ENCODE measurements at regions not wholly inside any gene's neighbourhood (a gene's known extent, or its start where the extent isn't known, plus 50 kb on each side); places are given as distances from the start of the nearest gene placed in this dataset.

DNA sequence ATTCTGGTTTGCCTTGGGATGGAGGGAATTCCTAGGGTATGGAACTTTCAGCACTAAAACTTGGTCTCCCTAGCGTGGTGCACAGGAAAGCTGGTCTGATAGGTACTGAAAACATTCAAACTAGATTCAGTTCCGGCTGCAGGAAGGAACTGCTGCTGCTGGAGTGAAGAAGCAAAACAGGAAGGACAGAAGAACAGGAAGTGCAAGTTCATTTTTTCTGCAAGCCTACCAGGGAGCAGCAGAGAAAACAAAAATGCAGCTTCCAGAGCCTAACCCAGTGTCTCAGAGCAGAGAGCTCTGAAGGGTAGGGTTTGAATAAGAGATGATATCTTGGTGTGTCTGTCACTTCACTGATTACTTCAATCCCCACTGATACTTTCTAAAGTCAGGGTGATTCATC is 165.2 kb downstream of the VRK1 start:
- H3K4me3 ChIP-seq, result no peak overlapping the region
- no peak overlapping the region for H3K27ac ChIP-seq
- WGBS (ENCODE audit: low lambda C conversion rate, missing lambda C conversion rate), result 89% methylated on average over 2 of the region's 2 CpGs
- no peaks in the 10 kb centered on the region for H3K36me3 ChIP-seq (replicated peaks; ENCODE audit: insufficient read depth, low read depth)
- no peaks in the 10 kb centered on the region for H3K9me2 ChIP-seq (replicated peaks; ENCODE audit: insufficient read depth)
- H4K20me1 ChIP-seq (ENCODE audit: insufficient read depth, poor library complexity, severe bottlenecking), result no peaks in the 10 kb centered on the region
- no peak overlapping the region for H2AFZ ChIP-seq
- H3K9me3 ChIP-seq (ENCODE audit: low read depth), result no peaks in the 10 kb centered on the region
- TF ChIP-seq EZH2 (IDR thresholded peaks at IDR 0.05; ENCODE audit: borderline replicate concordance), result no peak
- TF ChIP-seq, protein P1, sequence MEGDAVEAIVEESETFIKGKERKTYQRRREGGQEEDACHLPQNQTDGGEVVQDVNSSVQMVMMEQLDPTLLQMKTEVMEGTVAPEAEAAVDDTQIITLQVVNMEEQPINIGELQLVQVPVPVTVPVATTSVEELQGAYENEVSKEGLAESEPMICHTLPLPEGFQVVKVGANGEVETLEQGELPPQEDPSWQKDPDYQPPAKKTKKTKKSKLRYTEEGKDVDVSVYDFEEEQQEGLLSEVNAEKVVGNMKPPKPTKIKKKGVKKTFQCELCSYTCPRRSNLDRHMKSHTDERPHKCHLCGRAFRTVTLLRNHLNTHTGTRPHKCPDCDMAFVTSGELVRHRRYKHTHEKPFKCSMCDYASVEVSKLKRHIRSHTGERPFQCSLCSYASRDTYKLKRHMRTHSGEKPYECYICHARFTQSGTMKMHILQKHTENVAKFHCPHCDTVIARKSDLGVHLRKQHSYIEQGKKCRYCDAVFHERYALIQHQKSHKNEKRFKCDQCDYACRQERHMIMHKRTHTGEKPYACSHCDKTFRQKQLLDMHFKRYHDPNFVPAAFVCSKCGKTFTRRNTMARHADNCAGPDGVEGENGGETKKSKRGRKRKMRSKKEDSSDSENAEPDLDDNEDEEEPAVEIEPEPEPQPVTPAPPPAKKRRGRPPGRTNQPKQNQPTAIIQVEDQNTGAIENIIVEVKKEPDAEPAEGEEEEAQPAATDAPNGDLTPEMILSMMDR (IDR thresholded peaks at IDR 0.05; ENCODE audit: poor library complexity), result no peak
- no peak for DNase-seq (ENCODE audit: low spot score)
- H3K4me2 ChIP-seq, result no peak overlapping the region
- H3K27me3 ChIP-seq, result no peaks in the 10 kb centered on the region
- H3K79me2 ChIP-seq, result no peaks in the 10 kb centered on the region
- H3K4me1 ChIP-seq (ENCODE audit: insufficient read depth), result no peaks in the 10 kb centered on the region

DNA sequence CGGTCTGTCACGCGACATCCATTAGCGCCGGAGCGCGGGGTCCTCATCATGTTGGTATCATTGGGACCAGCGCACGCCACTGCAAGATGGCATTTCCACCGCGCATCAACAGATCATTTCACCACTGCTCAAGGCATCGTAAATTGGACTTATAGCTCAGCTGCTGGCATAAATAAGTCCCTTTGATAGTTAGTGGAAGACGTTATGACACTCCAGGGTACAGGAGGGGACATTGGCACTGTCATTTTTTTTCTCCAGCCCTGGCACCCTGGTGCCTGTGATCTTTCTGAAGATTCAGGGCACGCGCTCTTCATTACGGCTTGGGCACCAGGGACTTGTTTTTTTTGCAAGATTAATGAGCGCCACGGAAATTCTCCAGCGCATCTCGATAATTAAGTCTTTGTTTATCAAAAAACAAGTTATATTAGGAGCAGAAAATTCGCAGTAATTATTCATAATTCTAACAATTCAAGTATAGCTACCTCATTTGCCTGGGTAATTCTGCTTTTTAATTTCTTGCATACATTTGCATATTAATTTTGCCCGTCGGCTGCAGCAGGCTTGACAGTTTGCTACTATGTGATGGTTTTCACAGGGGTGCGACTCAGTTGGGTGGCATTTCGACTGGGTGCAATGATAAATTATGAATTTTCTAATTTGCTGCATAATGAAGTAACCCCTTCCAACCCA is 167.7 kb downstream of the VRK1 start:
- no peak for DNase-seq (ENCODE audit: low spot score)
- H4K20me1 ChIP-seq (ENCODE audit: insufficient read depth, poor library complexity, severe bottlenecking), result no peaks in the 10 kb centered on the region
- no peaks in the 10 kb centered on the region for H3K79me2 ChIP-seq
- no peaks in the 10 kb centered on the region for H3K9me3 ChIP-seq (ENCODE audit: low read depth)
- no peak overlapping the region for H3K4me3 ChIP-seq
- no peaks in the 10 kb centered on the region for H3K9me2 ChIP-seq (replicated peaks; ENCODE audit: insufficient read depth)
- H2AFZ ChIP-seq, result no peak overlapping the region
- H3K27me3 ChIP-seq, result no peaks in the 10 kb centered on the region
- H3K4me1 ChIP-seq (ENCODE audit: insufficient read depth), result no peaks in the 10 kb centered on the region
- no peak for TF ChIP-seq EZH2phosphoT487 (IDR thresholded peaks at IDR 0.05; ENCODE audit: low read depth, severe bottlenecking, unreplicated experiment)
- TF ChIP-seq EZH2 (IDR thresholded peaks at IDR 0.05; ENCODE audit: borderline replicate concordance), result no peak
- TF ChIP-seq, protein P1 (IDR thresholded peaks at IDR 0.05; ENCODE audit: poor library complexity), result no peak
- WGBS (ENCODE audit: low lambda C conversion rate, missing lambda C conversion rate), result 96% methylated on average over 25 of the region's 25 CpGs
- no peak overlapping the region for H3K4me2 ChIP-seq
- no peak overlapping the region for H3K27ac ChIP-seq
- no peaks in the 10 kb centered on the region for H3K36me3 ChIP-seq (replicated peaks; ENCODE audit: insufficient read depth, low read depth)

DNA sequence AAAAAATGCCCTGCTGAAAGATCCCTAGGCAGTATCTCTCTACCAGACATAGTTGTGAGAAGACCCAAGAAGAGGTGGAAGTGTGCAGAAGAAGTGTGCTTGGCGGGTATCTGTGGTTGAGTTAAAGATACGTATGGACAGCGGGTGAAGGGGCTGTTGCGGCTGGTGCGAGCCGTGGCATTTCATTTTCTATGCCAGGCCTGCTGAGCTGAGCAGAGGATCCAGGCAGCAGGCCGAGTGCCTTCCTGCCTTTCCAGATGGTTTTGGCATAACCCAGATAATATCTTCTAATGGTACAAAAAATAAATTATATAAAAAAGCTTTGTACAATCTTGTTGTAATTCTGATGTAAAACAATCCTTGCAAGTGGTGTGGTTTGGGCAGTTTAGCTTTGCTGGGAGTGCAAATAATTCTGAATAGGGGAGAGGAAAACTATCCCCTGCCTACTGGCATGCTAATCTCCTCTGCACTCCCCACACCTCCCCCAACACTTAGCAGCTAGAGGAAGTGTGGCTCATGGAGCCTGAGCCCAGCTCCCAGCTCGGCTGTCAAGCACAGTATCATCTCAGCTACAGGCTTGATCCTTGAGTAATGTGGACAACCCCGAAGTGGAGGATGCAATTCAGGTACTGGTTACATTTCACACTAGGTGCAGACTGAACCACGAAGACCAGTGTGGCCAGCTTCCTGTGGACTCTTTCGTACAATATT is 168.9 kb downstream of the VRK1 start:
- 78% methylated on average over 11 of the region's 11 CpGs for WGBS (ENCODE audit: low lambda C conversion rate, missing lambda C conversion rate)
- H4K20me1 ChIP-seq (ENCODE audit: insufficient read depth, poor library complexity, severe bottlenecking), result no peaks in the 10 kb centered on the region
- H3K36me3 ChIP-seq (replicated peaks; ENCODE audit: insufficient read depth, low read depth), result no peaks in the 10 kb centered on the region
- H3K9me2 ChIP-seq (replicated peaks; ENCODE audit: insufficient read depth), result no peaks in the 10 kb centered on the region
- H2AFZ ChIP-seq, result no peak overlapping the region
- H3K4me1 ChIP-seq (ENCODE audit: insufficient read depth), result no peaks in the 10 kb centered on the region
- no peaks in the 10 kb centered on the region for H3K79me2 ChIP-seq
- no peaks in the 10 kb centered on the region for H3K27me3 ChIP-seq
- no peak overlapping the region for H3K4me3 ChIP-seq
- no peak overlapping the region for H3K4me2 ChIP-seq
- H3K27ac ChIP-seq, result no peak overlapping the region
- no peaks in the 10 kb centered on the region for H3K9me3 ChIP-seq (ENCODE audit: low read depth)
- no peak for DNase-seq (ENCODE audit: low spot score)
- TF ChIP-seq, protein P1 (IDR thresholded peaks at IDR 0.05; ENCODE audit: poor library complexity), result no peak
